Naive thymus-derived CD8-positive, alpha-beta T cell (primary cell): ENCODE measurements at regions not wholly inside any gene's neighbourhood (a gene's known extent, or its start where the extent isn't known, plus 50 kb on each side); places are given as distances from the start of the nearest gene placed in this dataset.

Experiments
- ATAC-seq, 2 donors: fragments of 150-1000 bp; cut with Tn5 transposase in 1 of 2; sonication (Bioruptor Pico), chemical (Tn5 transposase) in 1 of 2; 1 replicate in 1 of 2; 2 replicates in 1 of 2; pipeline ENCODE4 v1.10.0; 2021; ENCODE audit warnings: mild to moderate bottlenecking in 2 of 2, moderate library complexity in 2 of 2
- POLR2A ChIA-PET: fragments of 350-600 bp; sonication (Branson Sonifier 250); formaldehyde crosslinking; loops from one replicate; lab custom pipeline; 2021; ENCODE audit warnings: antibody characterized with exemption; lab: Charles Lee
- DNase-seq, 10 donors: peaks; one replicate each; pipeline versions ENCODE4 v3.0.0 to v3.0.0-alpha.2; 2020 to 2022
- H3K27ac Mint-ChIP-seq, 10 donors: one replicate each; pipeline ENCODE4 v1.8.0; 2020 to 2022; ENCODE audit warnings: mild to moderate bottlenecking in 10 of 10, mixed read lengths in 10 of 10, moderate library complexity in 4 of 10, inconsistent platforms in 1 of 10
- H3K27me3 Mint-ChIP-seq, 5 donors: one replicate each; pipeline ENCODE4 v1.8.0; 2021 to 2022; ENCODE audit warnings: mixed read lengths in 5 of 5
- H3K36me3 Mint-ChIP-seq, 3 donors: one replicate each; pipeline ENCODE4 v1.8.0; 2020 to 2022; ENCODE audit warnings: mixed read lengths in 3 of 3, mild to moderate bottlenecking in 2 of 3, inconsistent platforms in 1 of 3
- H3K4me1 Mint-ChIP-seq, 4 donors: one replicate each; pipeline ENCODE4 v1.8.0; 2021 to 2022; ENCODE audit warnings: mixed read lengths in 4 of 4
- H3K4me3 Mint-ChIP-seq, 10 donors: one replicate each; pipeline ENCODE4 v1.8.0; 2020 to 2022; ENCODE audit warnings: mild to moderate bottlenecking in 10 of 10, mixed read lengths in 10 of 10, moderate library complexity in 6 of 10, inconsistent platforms in 1 of 10
- H3K9me3 Mint-ChIP-seq, 9 donors: one replicate each; pipeline ENCODE4 v1.8.0; 2020 to 2022; ENCODE audit warnings: mixed read lengths in 9 of 9, mild to moderate bottlenecking in 3 of 9, inconsistent platforms in 1 of 9, moderate library complexity in 1 of 9

DNA sequence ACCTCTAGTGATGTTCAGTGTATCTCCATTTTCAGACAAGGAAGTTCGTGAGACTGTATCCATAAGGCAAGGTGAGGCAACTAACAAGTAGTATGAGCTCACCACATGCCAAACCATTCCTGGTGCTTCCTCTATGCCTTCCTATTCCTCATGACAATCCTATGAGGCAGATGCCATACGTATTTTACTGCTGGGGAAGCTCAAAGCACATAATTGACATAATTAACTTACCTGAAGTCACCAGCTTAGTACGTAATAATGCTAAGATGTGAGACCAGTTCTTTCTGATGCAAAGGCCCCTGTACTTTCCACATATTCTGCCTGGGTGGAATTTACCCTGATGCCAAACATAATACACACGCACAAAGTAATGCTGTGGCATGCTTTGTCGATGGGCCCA lies 83.6 kb upstream of the NFIA start:
- no peaks in the 10 kb centered on the region for H3K36me3 Mint-ChIP-seq
- no peak overlapping the region for H3K27ac Mint-ChIP-seq
- DNase-seq (no peak), ATAC-seq (no peak)
- no peaks in the 10 kb centered on the region for H3K4me1 Mint-ChIP-seq
- H3K27me3 Mint-ChIP-seq: peaks cover 0 to 3% (median 2%) of the 10 kb centered on the region in 5 donors
- no peak overlapping the region for H3K4me3 Mint-ChIP-seq
- H3K9me3 Mint-ChIP-seq: no peaks in the 10 kb centered on the region
- POLR2A ChIA-PET: no interaction called here

DNA sequence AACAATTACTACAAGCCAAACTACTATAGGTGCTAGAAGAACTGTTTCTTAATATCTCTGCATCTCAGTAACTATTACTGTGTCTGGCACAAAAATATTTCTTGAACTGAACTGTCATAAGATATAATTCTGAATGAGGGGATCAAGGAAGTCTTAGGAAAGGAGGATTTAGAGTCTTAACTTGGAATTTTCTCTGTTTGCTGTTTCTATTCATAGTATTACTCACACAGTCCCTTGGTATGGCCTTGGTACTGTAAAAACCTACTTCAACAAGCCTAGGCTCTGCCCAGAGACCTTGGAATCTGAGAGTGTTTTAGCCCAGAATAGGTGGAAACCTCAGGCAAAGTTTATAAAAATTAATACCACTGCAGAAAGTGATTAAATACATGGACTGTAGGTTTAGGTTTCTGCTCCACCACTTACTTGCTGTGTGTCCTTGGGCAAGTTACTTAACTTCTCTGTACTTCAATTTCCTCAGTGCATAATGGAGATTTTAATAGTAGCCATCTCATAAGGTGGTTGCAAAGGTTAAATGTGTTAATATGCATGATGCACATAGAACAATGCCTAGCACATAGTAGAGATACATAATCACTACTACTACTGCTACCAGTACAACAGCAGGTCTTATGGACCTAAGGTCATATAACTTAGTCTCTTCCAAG lies 87.4 kb upstream of the NFIA start:
- POLR2A ChIA-PET: no interaction called here
- H3K4me1 Mint-ChIP-seq: no peaks in the 10 kb centered on the region
- H3K36me3 Mint-ChIP-seq: no peaks in the 10 kb centered on the region
- ATAC-seq (no peak), DNase-seq (no peak)
- peaks cover 0 to 8% (median 4%) of the 10 kb centered on the region in 5 donors for H3K27me3 Mint-ChIP-seq
- no peaks in the 10 kb centered on the region for H3K9me3 Mint-ChIP-seq
- H3K27ac Mint-ChIP-seq: no peak overlapping the region
- no peak overlapping the region for H3K4me3 Mint-ChIP-seq

DNA sequence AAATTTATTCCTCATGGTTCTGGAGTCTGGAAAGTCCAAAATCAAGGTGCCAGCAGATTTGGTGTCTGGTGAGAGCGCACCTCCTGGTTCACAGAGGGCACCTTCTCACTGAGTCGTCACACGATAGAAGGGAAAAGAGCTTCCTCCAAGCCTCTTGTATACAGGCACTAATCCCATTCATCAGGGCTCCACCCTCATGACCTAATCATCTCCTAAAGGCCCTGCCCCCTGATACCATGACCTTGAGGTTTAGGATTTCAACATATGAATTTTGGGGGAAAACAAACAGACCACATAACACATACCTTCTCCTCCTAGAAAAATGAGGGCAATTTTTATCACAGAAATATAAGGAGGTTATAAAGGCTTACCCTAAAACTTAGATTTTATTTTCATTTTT lies 88.0 kb upstream of the NFIA start:
- ATAC-seq (no peak), DNase-seq (no peak)
- Mint-ChIP-seq H3K4me1 (no peaks in the 10 kb centered on the region), H3K36me3 (no peaks in the 10 kb centered on the region), H3K9me3 (no peaks in the 10 kb centered on the region), H3K27ac (no peak overlapping the region), H3K27me3 (peaks cover 0 to 8% (median 4%) of the 10 kb centered on the region in 5 donors), H3K4me3 (no peak overlapping the region)
- POLR2A ChIA-PET: no interaction called here

DNA sequence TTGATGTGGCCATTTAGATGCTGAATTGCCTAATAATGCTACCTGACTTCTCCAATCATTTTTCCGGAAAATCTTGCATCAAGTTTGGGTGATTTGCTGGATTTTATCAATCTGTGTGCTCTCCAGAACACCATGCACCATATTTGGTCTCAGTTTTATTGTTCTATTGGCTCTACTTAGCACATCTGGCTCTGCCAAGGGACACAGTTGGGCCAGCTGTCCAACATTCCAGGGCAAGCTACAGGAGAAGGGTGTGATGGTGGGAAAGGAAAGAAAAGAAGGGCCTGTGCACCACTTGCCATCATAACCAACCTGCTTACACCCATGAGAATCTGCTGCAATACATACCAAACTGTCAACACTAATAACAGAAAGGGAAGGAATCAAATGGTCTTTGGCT lies 90.2 kb upstream of the NFIA start:
- Mint-ChIP-seq H3K4me1 (no peaks in the 10 kb centered on the region), H3K27ac (no peak overlapping the region), H3K27me3 (peaks cover 0 to 8% (median 4%) of the 10 kb centered on the region in 5 donors), H3K9me3 (no peaks in the 10 kb centered on the region), H3K36me3 (no peaks in the 10 kb centered on the region), H3K4me3 (no peak overlapping the region)
- no peak for DNase-seq
- no peak for ATAC-seq
- POLR2A ChIA-PET: no interaction called here

DNA sequence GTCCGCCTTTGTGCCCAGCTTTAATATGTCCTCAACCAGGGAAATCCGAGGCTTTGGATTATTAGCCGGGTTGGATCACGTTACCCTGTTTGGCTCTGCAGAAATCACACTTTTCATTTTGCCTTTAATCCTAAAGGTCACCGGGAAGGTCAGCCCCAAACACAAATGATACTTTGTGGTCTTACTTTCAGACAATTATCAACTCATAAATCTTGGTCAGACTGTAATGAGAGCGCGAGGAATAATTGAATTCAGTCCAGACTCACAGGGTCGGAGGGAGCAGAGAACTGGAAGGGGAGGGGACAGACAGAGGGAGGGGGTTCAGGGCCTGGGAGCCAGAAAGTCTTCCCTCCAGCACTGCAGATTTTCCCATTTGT lies 91.7 kb upstream of the NFIA start:
- ATAC-seq (no peak), DNase-seq (no peak)
- Mint-ChIP-seq H3K27me3 (peaks cover 0 to 8% (median 4%) of the 10 kb centered on the region in 5 donors), H3K27ac (no peak overlapping the region), H3K4me3 (no peak overlapping the region), H3K9me3 (no peaks in the 10 kb centered on the region), H3K36me3 (no peaks in the 10 kb centered on the region), H3K4me1 (no peaks in the 10 kb centered on the region)
- POLR2A ChIA-PET: no interaction called here

DNA sequence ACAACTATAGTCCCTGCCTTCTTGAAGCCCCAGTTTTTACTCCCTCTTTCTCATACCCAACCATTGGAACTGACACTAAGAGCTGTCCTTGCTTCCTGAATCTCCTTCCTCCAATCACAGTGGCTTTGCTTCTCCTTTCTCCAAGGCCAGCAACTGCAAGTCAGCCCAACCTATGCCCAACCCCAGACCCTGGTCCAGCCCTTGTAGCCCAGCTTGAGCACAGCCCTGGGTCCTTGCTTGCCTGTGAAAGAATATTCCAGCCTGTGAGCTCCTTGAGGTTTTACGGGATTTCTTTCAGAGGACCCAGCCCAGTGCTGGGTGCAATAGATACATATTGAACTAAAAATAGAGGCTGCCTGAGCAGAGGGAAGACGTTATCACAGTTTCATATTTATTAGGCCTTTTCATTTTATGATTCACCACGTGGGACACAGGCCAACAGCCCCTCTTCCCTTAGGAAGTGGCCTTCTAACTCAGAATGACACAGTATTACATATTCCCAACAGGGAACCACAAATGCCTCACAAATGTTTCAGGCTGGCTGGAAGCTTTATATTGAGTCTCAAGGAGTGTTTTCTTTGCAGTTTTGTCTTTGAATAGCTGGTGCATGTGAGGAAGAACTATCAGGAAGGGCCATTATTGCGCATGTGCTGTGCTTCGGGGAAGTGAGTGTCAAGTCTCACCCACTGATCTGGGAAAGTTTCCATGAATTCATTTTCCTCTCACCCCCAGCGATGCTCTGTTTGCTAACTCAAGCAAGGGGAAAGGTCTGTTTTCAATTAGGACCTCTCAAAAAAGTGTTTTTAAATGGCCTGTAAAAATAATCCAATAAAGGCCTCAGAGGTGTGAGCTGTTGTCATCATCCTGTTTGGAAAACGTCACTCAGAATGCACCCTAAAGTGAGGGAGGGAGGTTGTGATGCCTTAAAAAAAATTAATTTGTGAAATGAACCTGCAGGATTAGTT lies 92.3 kb upstream of the NFIA start:
- Mint-ChIP-seq H3K36me3 (no peaks in the 10 kb centered on the region), H3K9me3 (no peaks in the 10 kb centered on the region), H3K27me3 (peaks cover 0 to 8% (median 4%) of the 10 kb centered on the region in 5 donors), H3K27ac (no peak overlapping the region), H3K4me1 (no peaks in the 10 kb centered on the region), H3K4me3 (no peak overlapping the region)
- POLR2A ChIA-PET: no interaction called here
- DNase-seq: no peak
- no peak for ATAC-seq

DNA sequence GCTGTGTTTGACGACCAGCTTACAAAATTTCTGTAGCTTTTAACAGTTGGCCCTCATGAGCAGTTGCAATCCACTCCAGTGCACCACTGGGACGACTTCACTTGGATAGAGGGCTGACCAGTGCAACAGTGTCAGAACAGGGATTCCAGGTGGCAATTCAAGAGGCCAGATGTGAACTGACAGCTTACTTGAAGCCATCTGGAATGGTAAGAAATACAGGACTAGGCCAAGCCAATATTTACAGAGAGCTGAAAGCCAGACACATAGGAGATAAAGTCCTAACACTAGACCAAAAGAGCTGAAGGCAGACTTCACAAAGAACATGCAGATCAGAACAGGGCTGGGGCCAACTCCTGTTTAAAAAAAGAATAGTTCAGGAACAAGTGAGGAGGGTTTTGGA lies 93.5 kb upstream of the NFIA start:
- ATAC-seq: no peak
- no peak for DNase-seq
- Mint-ChIP-seq H3K36me3 (no peaks in the 10 kb centered on the region), H3K4me1 (no peaks in the 10 kb centered on the region), H3K9me3 (no peaks in the 10 kb centered on the region), H3K27ac (no peak overlapping the region), H3K4me3 (no peak overlapping the region), H3K27me3 (peaks cover 0 to 8% (median 4%) of the 10 kb centered on the region in 5 donors)
- POLR2A ChIA-PET: no interaction called here

DNA sequence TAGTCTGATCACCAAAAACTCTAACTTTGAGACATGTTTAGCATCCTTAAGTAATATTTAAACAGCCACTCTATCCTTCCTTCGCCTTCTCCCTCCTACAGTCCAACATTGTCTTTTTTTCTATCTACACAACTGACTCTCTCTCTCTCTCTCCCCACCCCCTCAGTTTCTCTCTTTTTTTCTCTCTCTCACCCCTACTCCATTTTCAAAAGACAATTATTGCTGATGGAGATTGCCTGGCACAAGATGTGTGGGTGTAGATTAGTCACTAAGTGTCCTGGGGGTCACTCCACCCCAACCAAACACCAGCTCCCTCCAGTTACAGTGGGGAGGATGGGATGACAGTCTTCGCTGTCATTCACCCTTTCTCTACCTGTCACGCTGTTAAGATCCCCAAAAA lies 94.5 kb upstream of the NFIA start:
- no peaks in the 10 kb centered on the region for H3K4me1 Mint-ChIP-seq
- DNase-seq (no peak), ATAC-seq (no peak)
- POLR2A ChIA-PET: no interaction called here
- no peaks in the 10 kb centered on the region for H3K36me3 Mint-ChIP-seq
- H3K4me3 Mint-ChIP-seq: no peak overlapping the region
- H3K27me3 Mint-ChIP-seq: peaks cover 0 to 5% (median 0%) of the 10 kb centered on the region in 5 donors
- H3K9me3 Mint-ChIP-seq: no peaks in the 10 kb centered on the region
- no peak overlapping the region for H3K27ac Mint-ChIP-seq

DNA sequence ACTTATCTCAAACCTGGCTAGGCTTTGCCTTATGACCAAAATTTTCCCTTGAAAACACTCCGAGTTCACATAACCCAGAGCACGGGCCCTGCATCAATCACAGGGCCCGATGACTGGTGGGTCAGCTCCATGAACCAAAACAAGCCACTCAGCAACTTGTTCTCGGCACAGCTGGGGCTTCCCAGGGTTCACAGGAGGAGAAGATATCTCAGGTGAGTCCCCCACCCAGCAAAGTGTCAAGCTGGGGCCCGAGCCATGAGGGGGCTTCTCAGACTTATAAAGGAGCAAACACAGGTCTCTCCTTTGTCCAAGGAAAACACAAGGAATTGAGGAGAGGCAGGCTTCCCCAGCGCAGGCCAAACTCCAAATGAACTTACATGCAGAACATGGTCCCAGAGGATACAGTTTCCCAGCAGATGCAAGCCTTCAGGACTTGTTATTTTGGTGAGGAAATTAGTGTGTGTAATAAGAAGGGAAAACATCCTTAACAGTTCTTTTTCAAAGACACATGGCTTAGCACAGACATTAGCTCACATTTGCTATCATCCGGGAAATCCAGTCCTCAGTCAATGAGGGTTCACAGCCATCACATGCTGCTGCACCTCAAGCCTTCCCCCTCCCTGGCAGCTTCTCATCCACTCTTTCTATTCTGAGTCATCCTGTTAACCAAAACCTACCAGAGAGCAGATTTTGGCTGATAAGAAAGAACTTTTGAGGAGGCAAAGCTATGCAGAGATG lies 98.1 kb upstream of the NFIA start:
- H3K36me3 Mint-ChIP-seq: no peaks in the 10 kb centered on the region
- no peak for ATAC-seq
- no peaks in the 10 kb centered on the region for H3K4me1 Mint-ChIP-seq
- H3K27me3 Mint-ChIP-seq: no peaks in the 10 kb centered on the region
- DNase-seq: no peak
- no peaks in the 10 kb centered on the region for H3K9me3 Mint-ChIP-seq
- POLR2A ChIA-PET: no interaction called here
- H3K27ac Mint-ChIP-seq: no peak overlapping the region
- no peak overlapping the region for H3K4me3 Mint-ChIP-seq

DNA sequence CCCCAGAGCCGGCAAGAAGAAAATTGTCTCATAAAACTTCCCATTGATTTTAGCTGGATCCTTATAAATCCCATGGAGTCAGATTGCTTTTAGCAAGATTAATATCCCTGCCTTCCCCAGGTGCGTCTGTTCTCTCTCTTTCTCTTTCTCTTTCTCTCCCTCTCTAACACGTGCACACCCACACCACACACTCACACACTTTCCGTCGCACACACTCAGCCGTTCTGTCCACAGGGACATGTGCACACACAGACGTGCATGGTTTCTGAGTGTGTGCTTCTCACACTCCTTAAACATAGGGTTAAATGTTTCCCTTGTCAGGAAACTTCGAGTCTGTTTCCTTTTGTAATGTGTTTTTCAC lies 98.7 kb upstream of the NFIA start:
- no peaks in the 10 kb centered on the region for H3K36me3 Mint-ChIP-seq
- no peak overlapping the region for H3K4me3 Mint-ChIP-seq
- no peaks in the 10 kb centered on the region for H3K4me1 Mint-ChIP-seq
- no peaks in the 10 kb centered on the region for H3K27me3 Mint-ChIP-seq
- H3K27ac Mint-ChIP-seq: no peak overlapping the region
- no peaks in the 10 kb centered on the region for H3K9me3 Mint-ChIP-seq
- DNase-seq (no peak), ATAC-seq (no peak)
- POLR2A ChIA-PET: no interaction called here

DNA sequence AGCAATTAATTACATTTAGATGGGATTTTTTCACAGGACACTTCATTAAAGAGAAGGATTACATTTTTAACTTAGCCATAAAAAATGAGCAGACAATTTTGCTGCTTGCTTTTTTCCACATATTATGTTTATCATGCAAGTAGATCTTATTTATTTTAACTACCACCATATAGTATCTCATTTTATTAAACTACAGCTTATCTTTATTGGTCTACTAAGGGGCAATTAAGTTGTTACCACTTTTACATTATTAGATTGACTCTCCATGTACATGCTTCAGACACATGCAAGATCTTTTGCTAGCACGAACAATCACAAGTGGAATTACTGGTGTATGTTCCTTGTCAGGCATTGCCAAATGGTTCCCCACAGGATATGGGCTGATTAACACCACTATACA lies 99.8 kb upstream of the NFIA start:
- no peak for DNase-seq
- ATAC-seq: no peak
- Mint-ChIP-seq H3K36me3 (no peaks in the 10 kb centered on the region), H3K4me1 (no peaks in the 10 kb centered on the region), H3K4me3 (no peak overlapping the region), H3K27ac (no peak overlapping the region), H3K27me3 (no peaks in the 10 kb centered on the region), H3K9me3 (no peaks in the 10 kb centered on the region)
- POLR2A ChIA-PET: no interaction called here

DNA sequence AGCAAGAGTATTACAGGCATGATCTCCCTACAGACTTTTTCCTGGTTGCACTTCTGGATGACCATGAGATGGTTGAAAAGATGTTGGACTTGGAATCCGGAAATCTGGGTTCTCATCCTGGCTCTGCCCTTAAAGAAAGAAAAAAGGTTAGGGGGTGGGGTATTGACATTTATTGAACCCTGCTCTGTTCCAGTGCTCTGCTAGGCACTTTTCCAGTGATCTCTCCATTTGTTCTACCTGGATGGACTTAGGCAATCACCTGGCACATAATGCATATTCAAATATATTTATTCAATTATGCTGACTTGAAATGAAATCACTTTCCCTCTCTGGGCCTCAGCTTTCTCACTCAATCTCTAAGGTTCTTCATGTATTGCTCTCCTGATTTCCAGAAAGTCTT lies 101.0 kb upstream of the NFIA start:
- no peak overlapping the region for H3K27ac Mint-ChIP-seq
- no peak overlapping the region for H3K4me3 Mint-ChIP-seq
- DNase-seq: no peak
- H3K4me1 Mint-ChIP-seq: no peaks in the 10 kb centered on the region
- H3K36me3 Mint-ChIP-seq: no peaks in the 10 kb centered on the region
- no peak for ATAC-seq
- no peaks in the 10 kb centered on the region for H3K9me3 Mint-ChIP-seq
- POLR2A ChIA-PET: no interaction called here
- peaks cover 0 to 4% (median 0%) of the 10 kb centered on the region in 5 donors for H3K27me3 Mint-ChIP-seq
